B cell (primary cell): ENCODE measurements at regions not wholly inside any gene's neighbourhood (a gene's known extent, or its start where the extent isn't known, plus 50 kb on each side); places are given as distances from the start of the nearest gene placed in this dataset.
"Not testable (repeated sequence)": the region's sequence is repeated elsewhere in the genome, so short reads cannot be mapped to it uniquely, and the experiment has no call there.

ENCODE experiments used
- ATAC-seq: fragments of 200-7000 bp; cut with Tn5 transposase; one replicate; pipeline ENCODE4 v1.10.0; 2021; ENCODE audit warnings: low read depth, mild to moderate bottlenecking, moderate number of reproducible peaks, moderate library complexity
- CTCF ChIA-PET: fragments of 350-600 bp; sonication (Branson Sonifier 250); formaldehyde crosslinking; loops from one replicate; lab custom pipeline; 2021; ENCODE audit warnings: antibody characterized with exemption, inconsistent platforms; lab: Charles Lee
- POLR2A ChIA-PET: fragments of 350-600 bp; sonication (Branson Sonifier 250); formaldehyde crosslinking; loops from one replicate; lab custom pipeline; 2021; ENCODE audit warnings: antibody characterized with exemption; lab: Charles Lee
- DNase-seq: peaks from one replicate; pipeline ENCODE4 v3.0.0; 2013
- H2AFZ ChIP-seq: 2 replicates; pipeline ENCODE4 v1.6.1; 2012; ENCODE audit warnings: mild to moderate bottlenecking, low read depth, low read length; ENCODE audit not compliant: insufficient read depth, poor library complexity, severe bottlenecking
- H3K27ac ChIP-seq, 2 donors: 1 replicate in 1 of 2; 2 replicates in 1 of 2; pipeline ENCODE4 v1.5.1; 2012 to 2013; ENCODE audit warnings: low read length in 2 of 2, mild to moderate bottlenecking in 2 of 2, moderate library complexity in 1 of 2
- H3K27me3 ChIP-seq, 4 experiments: fragments of 200-600 bp in 1 of 4; sonication (generic) in 1 of 4; replicated peaks in 1 of 4; 1 replicate in 2 of 4; 2 replicates in 2 of 4; pipeline versions ENCODE4 v1.6.1 to v1.7.0; 2013 to 2016; ENCODE audit warnings: low read length in 3 of 4, mild to moderate bottlenecking in 2 of 4, mixed read lengths in 1 of 4, moderate library complexity in 1 of 4; ENCODE audit not compliant: insufficient read depth in 4 of 4, control insufficient read depth in 3 of 4; ENCODE audit errors: control extremely low read depth in 1 of 4
- H3K36me3 ChIP-seq, 2 experiments: replicated peaks in 1 of 2; 1 replicate in 1 of 2; 2 replicates in 1 of 2; pipeline versions ENCODE4 v1.6.1 to v1.7.1; 2013; ENCODE audit warnings: low read length in 1 of 2; ENCODE audit not compliant: insufficient read depth in 2 of 2, control insufficient read depth in 1 of 2; ENCODE audit errors: control extremely low read depth in 1 of 2, extremely low read depth in 1 of 2
- H3K4me1 ChIP-seq, 2 donors: fragments of 200-600 bp in 1 of 2; sonication (generic) in 1 of 2; 1 replicate in 1 of 2; 2 replicates in 1 of 2; pipeline versions ENCODE4 v1.5.1 to v1.6.1; 2013 to 2017; ENCODE audit warnings: low read length in 2 of 2; ENCODE audit not compliant: control insufficient read depth in 2 of 2, insufficient read depth in 2 of 2
- H3K4me2 ChIP-seq: replicated peaks from 2 replicates; pipeline ENCODE3; 2012; ENCODE audit warnings: mild to moderate bottlenecking, low read depth, low read length; ENCODE audit not compliant: poor library complexity, severe bottlenecking
- H3K4me3 ChIP-seq, 5 experiments: fragments of 200-600 bp in 1 of 5; sonication (generic) in 1 of 5; 1 replicate in 3 of 5; 2 replicates in 2 of 5; pipeline versions ENCODE4 v1.5.1 to v1.7.0; 2011 to 2016; ENCODE audit warnings: low read length in 4 of 5, mild to moderate bottlenecking in 4 of 5, low read depth in 2 of 5, control low read depth in 1 of 5, moderate library complexity in 1 of 5; ENCODE audit not compliant: insufficient read depth in 1 of 5; ENCODE audit errors: control extremely low read depth in 1 of 5, extremely low read depth in 1 of 5
- H3K79me2 ChIP-seq: fragments of 200-600 bp; sonication (generic); one replicate; pipeline ENCODE4 v1.6.0; 2016; ENCODE audit warnings: low read length; ENCODE audit not compliant: control insufficient read depth, insufficient read depth
- H3K9ac ChIP-seq: fragments of 200-600 bp; sonication (generic); 2 replicates; pipeline ENCODE4 v1.6.1; 2017; ENCODE audit warnings: mild to moderate bottlenecking, low read length, moderate library complexity
- H3K9me3 ChIP-seq, 3 donors: one replicate each; pipeline versions ENCODE4 v1.6.1 to v1.7.1; 2013; ENCODE audit warnings: low read length in 2 of 3; ENCODE audit not compliant: control insufficient read depth in 2 of 3, insufficient read depth in 1 of 3; ENCODE audit errors: control extremely low read depth in 1 of 3
- H4K20me1 ChIP-seq: 2 replicates; pipeline ENCODE4 v1.6.0; 2012; ENCODE audit warnings: mild to moderate bottlenecking, low read length; ENCODE audit not compliant: insufficient read depth, control insufficient read depth, poor library complexity, severe bottlenecking
- H3K27ac Mint-ChIP-seq: one replicate; pipeline ENCODE4 v1.8.0; 2021; ENCODE audit warnings: mixed read lengths
- H3K27me3 Mint-ChIP-seq: one replicate; pipeline ENCODE4 v1.8.0; 2021; ENCODE audit warnings: mixed read lengths
- H3K4me1 Mint-ChIP-seq: one replicate; pipeline ENCODE4 v1.8.0; 2021; ENCODE audit warnings: mixed read lengths
- H3K4me3 Mint-ChIP-seq: one replicate; pipeline ENCODE4 v1.8.0; 2021; ENCODE audit warnings: mixed read lengths
- H3K9me3 Mint-ChIP-seq: one replicate; pipeline ENCODE4 v1.8.0; 2022; ENCODE audit warnings: mixed read lengths; ENCODE audit not compliant: insufficient read depth
- EZH2 ChIP-seq: IDR thresholded peaks from 2 replicates; pipeline ENCODE4 v1.6.1; 2012; ENCODE audit warnings: borderline replicate concordance, low read depth, mild to moderate bottlenecking, moderate library complexity, low read length; ENCODE audit not compliant: insufficient read depth, poor library complexity, severe bottlenecking
- WGBS: methylation state at CpG from one replicate; pipeline ENCODE4 v1.1.5; 2013; ENCODE audit warnings: missing lambda C conversion rate; ENCODE audit not compliant: insufficient coverage; 5-methylcytosine and 5-hydroxymethylcytosine counted together
- intact Hi-C: fragments of 100-400 bp; cut with micrococcal nuclease; formaldehyde crosslinking; loops from one replicate; pipeline ENCODE4 v1.10.0; 2022
- TF ChIP-seq, protein P1 (sequence below): fragments of 200-600 bp; IDR thresholded peaks from one replicate; pipeline ENCODE4 v1.8.0; 2022; ENCODE audit warnings: antibody characterized with exemption, mild to moderate bottlenecking

DNA sequence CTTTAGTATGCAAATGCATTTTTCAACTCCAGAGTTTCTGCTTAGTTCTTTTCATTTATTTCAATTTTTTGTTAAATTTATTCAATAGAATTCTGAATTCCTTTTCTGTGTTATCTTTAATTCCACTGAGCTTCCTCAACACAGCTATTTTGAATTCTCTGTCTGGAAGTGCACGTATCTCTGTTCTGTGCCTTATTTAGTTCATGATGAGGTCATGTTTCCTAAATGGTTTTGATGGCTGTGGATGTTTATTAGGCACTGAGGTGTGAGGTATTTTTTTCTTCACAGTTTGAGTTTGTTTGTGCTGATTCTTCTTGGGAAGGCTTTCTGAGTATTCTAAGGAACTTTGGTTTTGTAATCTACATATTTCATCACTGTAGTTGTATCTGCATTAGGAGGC lies 2042.8 kb upstream of the RAG2 start:
- no CpG with 5 or more reads among the region's 1 CpG for WGBS
- TF ChIP-seq, protein P1, sequence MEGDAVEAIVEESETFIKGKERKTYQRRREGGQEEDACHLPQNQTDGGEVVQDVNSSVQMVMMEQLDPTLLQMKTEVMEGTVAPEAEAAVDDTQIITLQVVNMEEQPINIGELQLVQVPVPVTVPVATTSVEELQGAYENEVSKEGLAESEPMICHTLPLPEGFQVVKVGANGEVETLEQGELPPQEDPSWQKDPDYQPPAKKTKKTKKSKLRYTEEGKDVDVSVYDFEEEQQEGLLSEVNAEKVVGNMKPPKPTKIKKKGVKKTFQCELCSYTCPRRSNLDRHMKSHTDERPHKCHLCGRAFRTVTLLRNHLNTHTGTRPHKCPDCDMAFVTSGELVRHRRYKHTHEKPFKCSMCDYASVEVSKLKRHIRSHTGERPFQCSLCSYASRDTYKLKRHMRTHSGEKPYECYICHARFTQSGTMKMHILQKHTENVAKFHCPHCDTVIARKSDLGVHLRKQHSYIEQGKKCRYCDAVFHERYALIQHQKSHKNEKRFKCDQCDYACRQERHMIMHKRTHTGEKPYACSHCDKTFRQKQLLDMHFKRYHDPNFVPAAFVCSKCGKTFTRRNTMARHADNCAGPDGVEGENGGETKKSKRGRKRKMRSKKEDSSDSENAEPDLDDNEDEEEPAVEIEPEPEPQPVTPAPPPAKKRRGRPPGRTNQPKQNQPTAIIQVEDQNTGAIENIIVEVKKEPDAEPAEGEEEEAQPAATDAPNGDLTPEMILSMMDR = no peak
- TF ChIP-seq EZH2 = no peak
- Histone ChIP-seq H3K4me1 (no peaks in the 10 kb centered on the region), H2AFZ (no peak overlapping the region), H3K27me3 (no peaks in the 10 kb centered on the region), H3K27ac (no peak overlapping the region), H4K20me1 (no peaks in the 10 kb centered on the region), H3K79me2 (no peaks in the 10 kb centered on the region), H3K9ac (no peak overlapping the region), H3K36me3 (no peaks in the 10 kb centered on the region), H3K4me2 (no peak overlapping the region), H3K9me3 (peaks cover 0 to 5% (median 2%) of the 10 kb centered on the region in 3 donors), H3K4me3 (no peak overlapping the region)
- ATAC-seq = no peak
- H3K27me3 Mint-ChIP-seq = no peaks in the 10 kb centered on the region
- H3K27ac Mint-ChIP-seq = no peak overlapping the region
- peaks cover 8% of the 10 kb centered on the region for H3K9me3 Mint-ChIP-seq
- POLR2A ChIA-PET = no interaction called here
- no peak for DNase-seq
- no peaks in the 10 kb centered on the region for H3K4me1 Mint-ChIP-seq
- intact Hi-C loops = no loop called here
- H3K4me3 Mint-ChIP-seq = no peak overlapping the region
- CTCF ChIA-PET = no interaction called here

DNA sequence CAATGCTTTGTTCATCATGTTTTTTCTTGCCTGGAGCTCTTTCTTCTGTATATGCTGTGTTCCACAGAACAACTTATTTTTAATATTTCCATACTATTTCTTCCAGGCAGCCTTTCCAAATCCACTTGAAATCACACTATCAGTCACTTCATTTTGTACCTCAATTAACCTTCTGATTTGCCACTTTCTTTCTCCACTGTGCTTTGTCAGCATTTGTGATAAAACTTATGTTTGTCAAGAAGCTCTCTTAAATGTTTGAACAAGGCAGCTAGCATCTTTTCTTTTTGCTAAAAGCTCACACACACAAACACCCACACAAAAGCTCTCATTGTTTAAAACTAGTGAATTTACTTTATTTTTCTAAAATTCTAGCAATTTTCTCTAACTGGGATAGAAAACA lies 2014.7 kb upstream of the RAG2 start:
- no peak for TF ChIP-seq EZH2
- TF ChIP-seq, protein P1 = no peak
- intact Hi-C loops = no loop called here
- no peak overlapping the region for H3K27ac ChIP-seq
- no peaks in the 10 kb centered on the region for H3K4me1 Mint-ChIP-seq
- ChIA-PET POLR2A (no interaction called here), CTCF (no interaction called here)
- H3K27ac Mint-ChIP-seq = no peak overlapping the region
- H3K4me3 Mint-ChIP-seq = no peak overlapping the region
- ATAC-seq (no peak), DNase-seq (no peak)
- H3K27me3 Mint-ChIP-seq = no peaks in the 10 kb centered on the region
- H3K9me3 ChIP-seq = no peaks in the 10 kb centered on the region
- H3K9me3 Mint-ChIP-seq = peaks cover 9% of the 10 kb centered on the region
- H3K79me2 ChIP-seq = no peaks in the 10 kb centered on the region
- H2AFZ ChIP-seq = no peak overlapping the region
- no peaks in the 10 kb centered on the region for H3K36me3 ChIP-seq
- H3K4me2 ChIP-seq = no peak overlapping the region
- H3K27me3 ChIP-seq = no peaks in the 10 kb centered on the region
- no peaks in the 10 kb centered on the region for H3K4me1 ChIP-seq
- H4K20me1 ChIP-seq = no peaks in the 10 kb centered on the region
- H3K4me3 ChIP-seq = no peak overlapping the region
- no peak overlapping the region for H3K9ac ChIP-seq

DNA sequence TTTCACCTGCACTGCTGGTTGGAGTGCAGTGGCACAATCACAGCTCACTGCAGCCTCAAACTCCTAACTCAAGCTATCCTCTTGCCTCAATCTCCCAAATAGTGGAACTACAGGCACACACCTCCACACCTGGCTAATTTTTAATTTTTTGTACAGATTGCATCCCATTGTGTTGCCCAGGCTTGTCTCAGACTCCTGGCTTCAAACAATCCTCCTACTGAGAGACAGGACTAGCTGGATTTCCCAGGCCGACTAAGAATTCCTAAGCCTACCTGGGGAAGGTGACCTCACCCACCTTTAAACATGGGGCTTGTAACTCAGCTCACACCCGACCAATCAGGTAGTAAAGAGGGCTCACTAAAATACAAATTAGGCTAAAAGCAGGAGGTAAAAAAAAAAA lies 2003.3 kb upstream of the RAG2 start:
- H3K4me1 ChIP-seq, H3K27ac ChIP-seq, H3K4me3 ChIP-seq, H3K9me3 ChIP-seq, intact Hi-C loops, H3K9me3 Mint-ChIP-seq, H3K27ac Mint-ChIP-seq, H3K9ac ChIP-seq, ATAC-seq, H3K27me3 ChIP-seq, DNase-seq, H3K79me2 ChIP-seq, H3K4me1 Mint-ChIP-seq, H2AFZ ChIP-seq, H3K27me3 Mint-ChIP-seq, H4K20me1 ChIP-seq, CTCF ChIA-PET, H3K4me2 ChIP-seq, H3K4me3 Mint-ChIP-seq, H3K36me3 ChIP-seq, POLR2A ChIA-PET: not testable (repeated sequence)
- no CpG with 5 or more reads among the region's 2 CpGs for WGBS
